ENCODE measurements at regions not wholly inside any gene's neighbourhood (a gene's known extent, or its start where the extent isn't known, plus 50 kb on each side); places are given as distances from the start of the nearest gene placed in this dataset.

DNA sequence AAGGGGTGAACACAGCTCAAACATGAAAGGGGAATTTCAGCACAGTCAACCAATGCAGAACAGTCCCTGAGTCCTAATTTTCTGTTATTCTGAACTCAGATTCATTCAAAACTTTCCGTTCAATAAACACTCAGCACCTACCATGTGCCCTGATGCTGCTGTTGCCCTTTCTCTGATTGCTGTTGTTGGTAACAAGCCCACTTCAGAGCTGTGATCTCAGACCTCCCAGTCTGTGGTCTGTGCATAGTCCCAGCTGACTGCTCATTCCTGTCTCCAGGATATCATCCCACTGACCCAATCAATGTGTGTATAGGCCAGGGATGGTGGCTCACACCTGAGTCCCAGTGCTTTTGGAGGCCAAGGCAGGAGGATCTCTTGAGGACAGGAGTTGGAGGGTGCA, 82.7 kb upstream of the SLC35G4 start:
- Histone ChIP-seq H3F3A (ENCODE audit: insufficient read depth, low read length) (no peaks in the 10 kb centered on the region), H3K4me3 (ENCODE audit: low read depth, low read length, poor library complexity, severe bottlenecking) (no peak overlapping the region), H3K4me2 (ENCODE audit: low read length) (no peak overlapping the region), H3K9ac (ENCODE audit: low read length) (no peak overlapping the region), H3K27me3 (ENCODE audit: insufficient read depth, low read length) (no peaks in the 10 kb centered on the region), H4K20me1 (ENCODE audit: insufficient read depth, low read length) (no peaks in the 10 kb centered on the region), H2AFZ (ENCODE audit: low read length) (no peak overlapping the region), H3K27ac (ENCODE audit: low read depth, low read length, poor library complexity, severe bottlenecking) (no peak overlapping the region), H3K36me3 (ENCODE audit: insufficient read depth, low read length) (no peaks in the 10 kb centered on the region), H3K9me3 (ENCODE audit: low read length) (no peaks in the 10 kb centered on the region), H3K79me2 (ENCODE audit: insufficient read depth, low read length) (no peaks in the 10 kb centered on the region), H3K4me1 (ENCODE audit: insufficient read depth, low read length, severe bottlenecking) (no peaks in the 10 kb centered on the region), H3K9me2 (ENCODE audit: low read depth, low read length) (no peaks in the 10 kb centered on the region)
- TF ChIP-seq EZH2 (IDR thresholded peaks at IDR 0.05; ENCODE audit: borderline replicate concordance, low read length): no peak
- TF ChIP-seq, protein P1, sequence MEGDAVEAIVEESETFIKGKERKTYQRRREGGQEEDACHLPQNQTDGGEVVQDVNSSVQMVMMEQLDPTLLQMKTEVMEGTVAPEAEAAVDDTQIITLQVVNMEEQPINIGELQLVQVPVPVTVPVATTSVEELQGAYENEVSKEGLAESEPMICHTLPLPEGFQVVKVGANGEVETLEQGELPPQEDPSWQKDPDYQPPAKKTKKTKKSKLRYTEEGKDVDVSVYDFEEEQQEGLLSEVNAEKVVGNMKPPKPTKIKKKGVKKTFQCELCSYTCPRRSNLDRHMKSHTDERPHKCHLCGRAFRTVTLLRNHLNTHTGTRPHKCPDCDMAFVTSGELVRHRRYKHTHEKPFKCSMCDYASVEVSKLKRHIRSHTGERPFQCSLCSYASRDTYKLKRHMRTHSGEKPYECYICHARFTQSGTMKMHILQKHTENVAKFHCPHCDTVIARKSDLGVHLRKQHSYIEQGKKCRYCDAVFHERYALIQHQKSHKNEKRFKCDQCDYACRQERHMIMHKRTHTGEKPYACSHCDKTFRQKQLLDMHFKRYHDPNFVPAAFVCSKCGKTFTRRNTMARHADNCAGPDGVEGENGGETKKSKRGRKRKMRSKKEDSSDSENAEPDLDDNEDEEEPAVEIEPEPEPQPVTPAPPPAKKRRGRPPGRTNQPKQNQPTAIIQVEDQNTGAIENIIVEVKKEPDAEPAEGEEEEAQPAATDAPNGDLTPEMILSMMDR (IDR thresholded peaks at IDR 0.05; ENCODE audit: low read length): no peak

DNA sequence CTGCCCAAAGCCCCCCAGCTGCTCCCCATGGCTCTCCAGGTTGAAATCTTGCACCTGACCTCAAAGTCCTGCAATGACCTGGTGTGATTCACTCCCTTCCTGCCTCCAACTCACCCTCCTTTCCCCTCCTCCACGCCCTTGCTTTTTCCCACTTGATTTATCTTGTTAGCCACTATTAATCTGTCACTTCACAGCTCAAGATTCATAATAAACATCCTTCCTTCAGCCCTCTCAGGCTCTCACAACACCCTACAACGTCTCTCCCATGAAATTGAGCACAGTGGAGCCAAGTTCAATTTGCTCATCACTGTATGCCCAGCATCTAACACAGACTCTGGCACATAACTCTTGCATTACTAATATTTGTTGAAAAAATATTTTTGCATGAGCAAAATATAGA, 85.6 kb upstream of the SLC35G4 start:
- H3K27me3 ChIP-seq (ENCODE audit: insufficient read depth, low read length): no peaks in the 10 kb centered on the region
- no peak overlapping the region for H3K27ac ChIP-seq (ENCODE audit: low read depth, low read length, poor library complexity, severe bottlenecking)
- TF ChIP-seq EZH2 (IDR thresholded peaks at IDR 0.05; ENCODE audit: borderline replicate concordance, low read length): no peak
- TF ChIP-seq, protein P1 (IDR thresholded peaks at IDR 0.05; ENCODE audit: low read length): no peak
- no peaks in the 10 kb centered on the region for H3K79me2 ChIP-seq (ENCODE audit: insufficient read depth, low read length)
- no peak overlapping the region for H2AFZ ChIP-seq (ENCODE audit: low read length)
- H3K36me3 ChIP-seq (ENCODE audit: insufficient read depth, low read length): no peaks in the 10 kb centered on the region
- no peaks in the 10 kb centered on the region for H3K4me1 ChIP-seq (ENCODE audit: insufficient read depth, low read length, severe bottlenecking)
- H3K4me2 ChIP-seq (ENCODE audit: low read length): no peak overlapping the region
- no peaks in the 10 kb centered on the region for H3K9me3 ChIP-seq (ENCODE audit: low read length)
- H3K9ac ChIP-seq (ENCODE audit: low read length): no peak overlapping the region
- H3K4me3 ChIP-seq (ENCODE audit: low read depth, low read length, poor library complexity, severe bottlenecking): no peak overlapping the region
- H4K20me1 ChIP-seq (ENCODE audit: insufficient read depth, low read length): no peaks in the 10 kb centered on the region
- H3F3A ChIP-seq (ENCODE audit: insufficient read depth, low read length): no peaks in the 10 kb centered on the region
- no peaks in the 10 kb centered on the region for H3K9me2 ChIP-seq (ENCODE audit: low read depth, low read length)

DNA sequence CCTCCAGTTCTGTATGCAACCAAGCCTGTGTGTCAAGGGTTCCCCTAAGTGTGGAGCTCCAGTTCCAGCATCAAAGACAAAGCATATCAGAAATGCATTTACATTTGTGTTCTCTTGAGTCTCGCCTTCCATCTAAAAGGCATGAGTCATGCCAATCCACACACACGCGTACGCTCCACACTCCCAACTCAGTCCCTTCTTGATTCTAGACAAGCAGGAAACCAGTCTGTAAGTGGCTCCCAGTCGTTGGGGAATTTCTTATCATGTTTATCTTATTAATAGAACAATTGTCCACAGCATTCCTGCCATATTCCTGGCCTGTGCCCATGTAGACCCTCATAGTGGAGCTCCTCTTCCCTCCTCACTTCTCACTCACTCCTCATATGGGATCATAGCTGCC, 86.4 kb upstream of the SLC35G4 start:
- Histone ChIP-seq H3F3A (ENCODE audit: insufficient read depth, low read length) (no peaks in the 10 kb centered on the region), H4K20me1 (ENCODE audit: insufficient read depth, low read length) (no peaks in the 10 kb centered on the region), H3K27ac (ENCODE audit: low read depth, low read length, poor library complexity, severe bottlenecking) (no peak overlapping the region), H3K79me2 (ENCODE audit: insufficient read depth, low read length) (no peaks in the 10 kb centered on the region), H3K9me3 (ENCODE audit: low read length) (no peaks in the 10 kb centered on the region), H3K4me1 (ENCODE audit: insufficient read depth, low read length, severe bottlenecking) (peaks cover 5% of the 10 kb centered on the region), H3K4me3 (ENCODE audit: low read depth, low read length, poor library complexity, severe bottlenecking) (no peak overlapping the region), H3K4me2 (ENCODE audit: low read length) (no peak overlapping the region), H3K36me3 (ENCODE audit: insufficient read depth, low read length) (no peaks in the 10 kb centered on the region), H3K27me3 (ENCODE audit: insufficient read depth, low read length) (no peaks in the 10 kb centered on the region), H2AFZ (ENCODE audit: low read length) (no peak overlapping the region), H3K9ac (ENCODE audit: low read length) (no peak overlapping the region), H3K9me2 (ENCODE audit: low read depth, low read length) (no peaks in the 10 kb centered on the region)
- TF ChIP-seq EZH2 (IDR thresholded peaks at IDR 0.05; ENCODE audit: borderline replicate concordance, low read length): no peak
- TF ChIP-seq, protein P1 (IDR thresholded peaks at IDR 0.05; ENCODE audit: low read length): no peak
